Stimulated activated CD8-positive, alpha-beta memory T cell treated with anti-CD3 and anti-CD28 coated beads, Interleukin-7, amount 100 ng/mL, for 48 hours (primary cell): ENCODE measurements at regions not wholly inside any gene's neighbourhood (a gene's known extent, or its start where the extent isn't known, plus 50 kb on each side); places are given as distances from the start of the nearest gene placed in this dataset.
"Not testable (repeated sequence)": the region's sequence is repeated elsewhere in the genome, so short reads cannot be mapped to it uniquely, and the experiment has no call there.

Source experiments
- DNase-seq, 2 donors: peaks; one replicate each; pipeline ENCODE4 v3.0.0-alpha.2; 2020; ENCODE audit warnings: low read depth in 1 of 2; ENCODE audit errors: extremely low read depth in 1 of 2

- no peak for DNase-seq
These were observed 132.8 kb upstream of the RAP1B start for GRCh38 chr12:68477906-68478305.

DNA sequence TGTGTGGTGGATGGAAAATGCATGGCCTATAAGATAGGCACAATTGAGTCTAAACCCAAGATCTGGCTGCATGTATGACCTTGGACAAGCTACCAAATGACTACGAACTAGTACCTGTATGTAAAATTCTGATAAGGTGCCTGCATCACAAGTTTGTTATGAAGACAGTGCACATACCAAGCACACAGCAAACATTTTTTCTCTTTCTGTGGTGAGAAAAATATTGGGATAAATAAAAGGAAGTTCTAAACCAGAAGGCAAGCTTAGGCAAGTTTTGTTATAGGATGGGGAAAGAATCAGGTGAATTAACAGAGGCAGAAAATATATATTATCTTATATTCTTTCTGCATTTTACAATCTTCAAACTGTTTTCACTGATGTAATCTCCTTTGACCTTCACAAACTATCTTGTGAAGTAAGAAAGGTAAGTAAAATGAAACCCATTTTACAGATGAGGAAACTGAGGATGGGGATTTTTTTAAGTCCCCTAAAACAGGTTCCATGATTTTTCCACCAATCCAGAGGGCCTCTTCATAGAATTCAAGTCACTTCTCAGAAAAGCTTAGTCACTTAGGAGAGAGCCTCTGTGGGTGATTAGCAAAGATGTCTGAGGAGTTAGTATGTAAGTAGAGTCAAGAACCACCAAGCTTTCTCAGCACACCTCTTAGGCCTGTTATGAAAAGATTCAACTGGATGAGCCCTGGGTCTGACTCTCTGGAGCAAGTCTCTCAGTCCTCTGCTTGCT lies 132.0 kb upstream of the RAP1B start:
- DNase-seq: no peak

GRCh38 chr12:68479261-68479895 lies 131.3 kb upstream of the RAP1B start:
- no peak for DNase-seq

DNA sequence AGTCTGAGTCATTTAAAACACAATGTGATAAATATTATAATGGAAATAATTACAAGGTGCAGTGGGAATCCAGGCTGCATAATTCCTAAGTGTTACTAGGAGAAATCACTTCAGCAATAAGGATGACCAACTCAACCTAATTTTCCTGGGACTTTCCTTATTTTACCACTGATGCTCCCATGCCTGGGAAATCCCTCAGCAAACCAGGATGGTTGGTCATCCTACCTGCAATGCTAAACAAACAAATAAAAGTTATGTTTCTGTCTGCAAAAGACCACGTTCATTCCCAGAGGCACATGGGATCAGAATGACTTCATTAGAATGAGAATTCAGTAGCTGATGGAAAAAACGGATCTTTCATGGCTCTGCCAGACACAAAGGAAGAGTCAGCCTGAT lies 130.8 kb upstream of the RAP1B start:
- DNase-seq: no peak

DNA sequence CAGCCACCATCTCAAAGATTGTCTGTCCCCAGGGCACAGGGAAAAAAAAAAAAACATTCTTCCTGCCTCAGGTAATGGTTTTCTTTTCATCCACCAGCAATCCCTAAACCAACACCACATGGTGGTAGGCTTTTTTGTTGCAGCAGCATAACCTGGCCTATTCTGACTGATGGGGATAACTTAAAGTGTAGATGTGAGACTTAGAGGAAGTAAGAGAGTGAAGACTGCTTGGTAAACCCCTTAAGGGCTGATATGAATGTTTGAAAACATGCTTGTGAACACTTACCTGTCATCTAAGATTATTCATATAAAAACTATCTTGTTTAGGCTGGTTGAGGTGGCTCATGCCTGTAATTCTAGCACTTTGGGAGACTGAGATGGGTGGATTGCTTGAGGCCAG lies 130.2 kb upstream of the RAP1B start:
- DNase-seq: no peak

DNA sequence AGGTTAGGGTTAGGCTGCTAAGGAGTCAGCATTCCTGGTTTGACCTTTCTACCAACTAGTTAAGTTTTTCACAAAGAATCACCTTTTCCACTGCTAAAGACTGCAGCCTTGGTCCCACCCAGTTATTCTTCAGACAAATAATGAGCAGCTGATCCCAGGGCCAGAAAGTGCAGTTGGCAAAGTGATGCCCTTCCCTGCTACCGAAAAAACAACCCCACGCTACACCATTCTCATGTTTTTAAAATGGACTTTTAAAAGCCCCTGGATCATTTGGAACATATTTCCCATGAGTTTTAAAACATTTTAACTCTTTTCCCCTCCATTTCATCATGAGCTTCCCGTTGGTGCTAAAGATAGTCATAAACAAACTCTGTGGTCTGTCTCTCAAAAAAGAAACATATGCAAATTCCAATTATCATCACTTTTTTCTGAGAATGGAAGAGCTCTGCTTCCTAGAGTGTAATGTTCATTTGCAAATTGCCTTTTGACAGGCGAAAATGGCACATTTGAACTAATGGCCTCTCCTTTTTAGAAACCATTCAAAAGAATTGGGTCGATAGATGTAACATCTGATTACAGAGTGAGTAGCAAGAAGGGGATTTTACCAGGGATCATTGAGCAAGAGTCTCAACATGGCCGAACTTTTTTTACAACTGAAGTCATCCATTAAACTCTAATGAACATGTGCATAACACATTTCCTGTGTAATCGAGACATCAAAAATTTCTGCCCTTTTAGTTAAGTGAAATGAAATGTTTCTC lies 129.3 kb upstream of the RAP1B start:
- no peak for DNase-seq

DNA sequence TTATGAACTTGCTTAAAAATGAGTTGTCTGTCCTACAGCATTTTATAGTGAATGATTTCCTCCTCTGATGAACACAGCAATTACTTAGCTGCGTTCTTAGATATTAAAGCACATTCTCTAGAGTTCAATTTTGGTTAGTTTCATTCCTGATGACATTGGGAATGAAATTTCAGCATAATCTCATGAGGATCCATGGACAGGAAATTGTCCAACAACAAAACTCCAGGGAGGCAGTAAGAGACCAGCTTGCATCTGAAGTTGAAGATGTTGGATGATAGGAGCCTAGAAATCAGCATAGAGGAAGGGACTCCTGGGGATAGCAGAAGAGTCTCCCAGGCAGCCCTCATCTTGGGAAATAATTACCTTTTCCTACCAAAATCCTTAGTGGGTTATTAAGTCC lies 128.7 kb upstream of the RAP1B start:
- DNase-seq: no peak

DNA sequence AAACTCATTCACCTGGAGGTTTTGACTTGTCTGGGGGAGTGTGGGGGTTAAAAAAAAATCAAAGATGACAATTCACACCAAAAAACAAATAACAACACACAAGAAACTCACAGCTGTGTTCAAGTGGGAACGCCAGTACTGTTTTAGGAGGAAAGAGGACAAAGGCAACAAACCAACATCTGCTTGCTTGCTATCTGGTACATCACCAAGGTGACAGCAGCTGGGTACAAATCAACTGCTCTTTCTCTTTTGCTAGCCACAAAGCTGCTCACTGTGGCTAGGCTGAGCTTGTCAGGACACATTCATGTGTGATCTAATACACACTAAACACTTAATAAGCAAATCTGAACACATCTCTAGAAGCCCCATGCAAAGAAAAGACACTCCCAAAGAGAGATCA lies 128.0 kb upstream of the RAP1B start:
- no peak for DNase-seq

- DNase-seq: no peak
These were observed 126.9 kb upstream of the RAP1B start for GRCh38 chr12:68483592-68484383.

- DNase-seq: not testable (repeated sequence)
These were observed 126.1 kb upstream of the RAP1B start for GRCh38 chr12:68484578-68484977.

- not testable (repeated sequence) for DNase-seq
These were observed 124.2 kb upstream of the RAP1B start for GRCh38 chr12:68486449-68486848.

GRCh38 chr12:68487721-68488309 lies 122.9 kb upstream of the RAP1B start:
- no peak for DNase-seq

DNA sequence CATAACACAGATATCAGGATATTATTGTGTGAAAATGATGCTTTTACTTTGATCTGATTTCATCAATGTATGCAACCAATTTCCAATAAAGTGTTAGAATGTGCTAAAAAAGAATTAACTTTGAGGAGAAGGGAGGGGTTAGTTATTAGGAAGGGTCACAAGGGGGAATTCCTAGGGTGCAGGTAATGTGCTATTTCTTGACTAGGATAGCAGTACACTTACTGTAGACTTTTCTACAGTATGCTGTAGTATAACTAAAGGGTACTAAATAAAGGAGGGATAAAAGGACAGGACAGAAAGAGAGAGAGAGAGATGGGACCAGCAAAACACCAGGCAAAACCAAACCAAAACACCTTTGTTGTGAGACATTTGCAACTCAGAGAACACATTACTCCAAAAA lies 121.4 kb upstream of the RAP1B start:
- DNase-seq: no peak

GRCh38 chr12:68490476-68490875 lies 120.2 kb upstream of the RAP1B start:
- DNase-seq: no peak

GRCh38 chr12:68491204-68491960 lies 119.3 kb upstream of the RAP1B start:
- DNase-seq: no peak

GRCh38 chr12:68495336-68496070 lies 115.2 kb upstream of the RAP1B start:
- no peak for DNase-seq

DNA sequence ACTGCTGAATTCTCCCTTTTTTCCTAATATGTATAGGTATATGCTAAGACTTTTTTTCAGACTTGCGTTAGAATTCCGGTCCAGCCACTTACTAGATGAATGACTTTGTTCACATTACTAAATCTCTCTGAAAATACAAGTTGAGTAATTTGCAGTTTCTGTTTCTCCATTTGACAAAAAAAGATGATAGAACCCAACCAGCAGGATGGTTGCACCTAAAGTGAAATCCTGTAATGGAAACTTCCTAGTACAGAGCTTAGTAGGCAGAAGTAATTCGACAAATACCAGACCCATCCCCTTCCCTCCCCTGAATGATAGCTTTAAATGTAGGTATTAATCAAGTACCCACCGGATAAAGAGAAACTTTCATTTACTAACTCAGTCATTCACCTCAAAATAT lies 113.6 kb upstream of the RAP1B start:
- no peak for DNase-seq

DNA sequence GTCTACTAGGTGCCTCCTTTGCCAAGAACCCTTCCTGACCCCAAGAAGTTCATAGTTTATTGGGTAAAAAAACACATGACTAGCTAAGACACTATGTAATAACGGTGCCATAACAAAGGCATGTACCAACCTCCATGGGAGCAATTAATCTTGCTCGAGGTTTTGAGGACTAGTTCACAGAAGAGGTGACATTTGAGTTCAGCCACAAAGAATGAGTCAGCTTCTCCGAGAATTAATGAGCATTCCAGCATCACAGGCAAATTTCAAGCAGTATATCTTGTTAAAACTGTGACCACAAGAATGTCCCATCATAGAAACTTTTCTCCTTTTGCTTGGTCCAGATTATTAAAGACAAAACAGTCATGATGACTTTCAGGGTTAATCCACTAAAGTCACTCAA lies 113.0 kb upstream of the RAP1B start:
- DNase-seq: no peak

DNA sequence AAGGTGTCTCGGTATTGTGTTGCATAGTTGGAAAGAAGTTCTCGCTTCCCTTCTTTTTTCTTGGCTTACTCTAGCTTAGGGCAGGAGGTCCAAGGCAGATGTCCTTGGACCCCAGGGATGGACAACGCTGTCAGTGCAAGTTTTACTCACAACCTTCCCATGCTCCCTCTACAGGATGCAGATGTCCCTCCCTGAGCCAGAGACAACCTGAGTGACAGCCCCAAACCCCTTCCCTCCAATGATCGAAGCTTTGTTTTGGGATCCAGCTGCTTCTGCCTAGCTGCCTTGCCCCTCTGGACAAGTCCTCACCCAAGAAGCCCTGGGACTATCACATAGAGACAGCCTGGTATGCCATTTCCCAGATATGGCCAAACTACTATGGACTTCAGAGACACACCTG lies 112.0 kb upstream of the RAP1B start:
- DNase-seq: no peak
